GM21360 (cell line): ENCODE measurements at regions not wholly inside any gene's neighbourhood (a gene's known extent, or its start where the extent isn't known, plus 50 kb on each side); places are given as distances from the start of the nearest gene placed in this dataset.

ENCODE experiments used
- ATAC-seq: cut with Tn5 transposase; IDR thresholded peaks from one replicate; pipeline ENCODE4 v1.9.1; 2021; ENCODE audit warnings: mild to moderate bottlenecking, moderate library complexity; ENCODE audit not compliant: unreplicated experiment

- ATAC-seq: no peak
These were observed 50.8 kb upstream of the INCENP start for GRCh38 chr11:62073061-62073460.

- ATAC-seq: no peak
These were observed 52.4 kb upstream of the INCENP start for GRCh38 chr11:62071408-62071807.

- no peak for ATAC-seq
These were observed 53.6 kb upstream of the INCENP start for GRCh38 chr11:62069986-62070919.

DNA sequence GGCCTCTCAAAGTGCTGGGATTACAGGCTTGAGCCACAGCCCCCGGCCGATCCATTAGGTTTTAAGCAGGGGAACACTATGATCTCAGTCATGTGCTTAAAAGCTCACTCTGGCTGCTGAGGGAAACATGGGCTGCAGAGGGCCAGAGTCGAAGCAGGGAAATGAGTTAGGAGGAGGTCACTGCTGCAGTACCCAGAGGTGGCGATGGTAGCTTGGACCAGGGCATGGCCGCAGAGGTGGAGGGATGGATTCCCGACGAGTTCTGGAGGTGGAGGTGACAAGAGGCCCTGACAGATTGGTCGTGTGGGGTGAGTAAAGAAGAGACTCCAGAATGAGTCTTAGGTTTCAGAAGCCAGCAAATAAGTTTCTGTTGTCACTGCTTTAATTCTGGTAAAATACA is 54.4 kb upstream of the INCENP start:
- ATAC-seq: no peak

DNA sequence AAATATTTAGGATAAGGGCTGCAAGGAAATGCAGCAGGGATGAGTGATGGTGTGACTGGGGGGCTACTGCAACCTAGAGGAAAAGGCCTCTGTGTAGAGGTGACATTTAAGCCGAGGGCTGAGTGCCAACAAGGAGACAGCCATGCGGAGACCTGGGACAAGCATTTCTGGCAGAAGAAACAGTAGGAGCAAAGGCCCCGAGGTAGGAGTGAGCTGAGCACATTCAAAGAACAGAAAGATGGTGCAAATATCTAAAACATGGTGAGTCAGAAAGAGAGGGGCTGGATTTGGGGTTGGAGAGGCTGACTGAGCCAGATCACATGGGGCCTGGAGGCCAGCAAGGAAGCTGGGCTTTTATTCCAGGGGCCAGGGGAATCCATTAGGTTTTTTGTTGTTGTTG is 55.1 kb upstream of the INCENP start:
- no peak for ATAC-seq

GRCh38 chr11:62067741-62068140 is 56.1 kb upstream of the INCENP start:
- no peak for ATAC-seq

- ATAC-seq: no peak
These were observed 59.6 kb upstream of the INCENP start for GRCh38 chr11:62064221-62064620.

GRCh38 chr11:62062223-62062861 is 61.5 kb upstream of the INCENP start:
- no peak for ATAC-seq

DNA sequence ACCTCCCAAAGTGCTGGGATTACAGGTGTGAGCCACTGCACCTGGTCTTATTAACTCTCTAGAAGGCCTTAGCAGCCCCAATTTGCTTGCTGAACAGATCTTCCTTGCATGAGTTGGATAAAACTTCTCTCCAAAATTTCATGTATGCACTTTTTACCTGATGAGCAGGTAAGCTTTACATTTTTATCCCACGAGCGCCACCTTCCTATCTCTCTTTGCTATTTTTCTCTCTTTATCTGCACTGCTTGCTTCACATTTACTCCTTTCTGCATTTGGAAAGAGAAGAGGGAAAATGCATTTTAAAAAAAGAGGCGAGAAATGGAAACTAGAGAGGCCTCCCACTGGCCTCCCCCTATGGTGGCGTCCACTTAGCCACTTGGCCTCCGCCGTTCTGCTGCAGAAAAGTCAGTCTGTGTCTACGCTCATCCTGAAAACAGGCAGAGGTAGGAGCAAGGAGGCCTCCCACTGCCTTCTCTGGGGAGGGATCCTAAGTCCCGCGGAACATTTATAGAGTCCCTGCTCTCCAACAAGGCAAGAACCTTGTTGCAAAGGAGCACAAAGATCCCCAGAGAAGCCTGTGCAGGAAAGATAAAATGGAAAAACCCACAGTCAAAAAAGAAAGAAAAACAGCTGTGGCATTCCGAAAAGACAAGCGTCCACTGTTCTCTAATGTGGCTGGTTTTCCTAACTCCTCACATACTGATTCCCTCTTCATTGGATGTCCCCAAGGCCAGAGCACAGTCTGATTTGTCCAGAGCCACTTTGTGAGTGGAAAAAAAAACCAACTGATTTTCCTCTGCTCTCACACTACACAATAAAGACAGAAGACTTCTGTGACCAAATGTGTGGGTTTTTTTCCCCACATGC is 62.2 kb upstream of the INCENP start:
- ATAC-seq: no peak

- ATAC-seq: no peak
These were observed 66.7 kb upstream of the INCENP start for GRCh38 chr11:62057069-62057468.

GRCh38 chr11:62055970-62056369 is 67.8 kb upstream of the INCENP start:
- no peak for ATAC-seq

DNA sequence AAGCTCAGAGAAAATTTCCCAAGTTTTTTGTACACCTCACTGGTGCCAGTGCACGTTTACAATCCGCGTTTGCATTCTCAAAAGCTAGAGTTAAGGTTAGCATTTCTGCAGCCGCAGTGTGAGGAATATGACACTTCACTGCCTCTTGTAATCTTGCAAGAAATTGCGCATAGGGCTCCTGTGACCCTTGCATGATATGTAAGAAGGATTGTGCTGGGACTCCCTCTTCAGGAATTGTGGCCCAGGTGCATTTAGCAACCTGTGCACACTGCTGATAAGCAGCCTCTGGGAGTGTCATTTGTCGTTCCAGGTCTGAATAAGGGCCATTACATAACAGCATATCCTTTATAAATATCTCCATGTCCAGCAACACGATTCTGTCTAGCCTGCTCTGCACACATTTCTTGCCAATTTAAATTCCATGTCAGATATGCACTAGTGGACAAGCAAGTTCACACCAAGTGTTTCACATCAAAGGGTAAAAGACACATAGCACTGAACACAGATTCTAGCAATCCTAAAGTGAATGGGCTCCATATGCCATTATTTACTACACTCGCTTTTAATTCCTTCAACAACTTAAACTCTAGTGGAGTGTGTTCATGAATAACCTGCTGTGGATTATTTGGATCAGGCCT is 69.2 kb upstream of the INCENP start:
- ATAC-seq: no peak

- no peak for ATAC-seq
These were observed 69.7 kb upstream of the INCENP start for GRCh38 chr11:62054081-62054480.

- no peak for ATAC-seq
These were observed 73.1 kb upstream of the INCENP start for GRCh38 chr11:62050716-62051115.

- ATAC-seq: no peak
These were observed 75.7 kb upstream of the INCENP start for GRCh38 chr11:62048100-62048499.

- ATAC-seq: no peak
These were observed 77.2 kb upstream of the INCENP start for GRCh38 chr11:62046568-62047100.

- no peak for ATAC-seq
These were observed 77.2 kb upstream of the FTH1 start for GRCh38 chr11:62044639-62045121.

GRCh38 chr11:62035293-62035692 is 67.9 kb upstream of the FTH1 start:
- ATAC-seq: no peak

DNA sequence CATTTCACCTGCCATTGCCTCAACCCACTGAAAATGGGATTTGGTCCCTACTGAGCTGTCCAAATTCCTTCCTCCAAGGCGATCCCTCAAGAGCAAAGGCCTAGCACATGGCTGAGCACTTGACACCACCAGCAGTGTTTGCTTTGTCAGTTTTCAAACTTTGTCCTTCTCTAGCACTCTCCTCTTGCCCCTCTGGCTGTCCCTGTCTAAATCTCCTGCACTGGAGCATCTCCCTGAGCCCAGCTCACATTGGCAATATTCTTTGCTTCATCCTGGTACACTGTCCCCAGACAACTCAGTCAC is 66.6 kb upstream of the FTH1 start:
- ATAC-seq: no peak

DNA sequence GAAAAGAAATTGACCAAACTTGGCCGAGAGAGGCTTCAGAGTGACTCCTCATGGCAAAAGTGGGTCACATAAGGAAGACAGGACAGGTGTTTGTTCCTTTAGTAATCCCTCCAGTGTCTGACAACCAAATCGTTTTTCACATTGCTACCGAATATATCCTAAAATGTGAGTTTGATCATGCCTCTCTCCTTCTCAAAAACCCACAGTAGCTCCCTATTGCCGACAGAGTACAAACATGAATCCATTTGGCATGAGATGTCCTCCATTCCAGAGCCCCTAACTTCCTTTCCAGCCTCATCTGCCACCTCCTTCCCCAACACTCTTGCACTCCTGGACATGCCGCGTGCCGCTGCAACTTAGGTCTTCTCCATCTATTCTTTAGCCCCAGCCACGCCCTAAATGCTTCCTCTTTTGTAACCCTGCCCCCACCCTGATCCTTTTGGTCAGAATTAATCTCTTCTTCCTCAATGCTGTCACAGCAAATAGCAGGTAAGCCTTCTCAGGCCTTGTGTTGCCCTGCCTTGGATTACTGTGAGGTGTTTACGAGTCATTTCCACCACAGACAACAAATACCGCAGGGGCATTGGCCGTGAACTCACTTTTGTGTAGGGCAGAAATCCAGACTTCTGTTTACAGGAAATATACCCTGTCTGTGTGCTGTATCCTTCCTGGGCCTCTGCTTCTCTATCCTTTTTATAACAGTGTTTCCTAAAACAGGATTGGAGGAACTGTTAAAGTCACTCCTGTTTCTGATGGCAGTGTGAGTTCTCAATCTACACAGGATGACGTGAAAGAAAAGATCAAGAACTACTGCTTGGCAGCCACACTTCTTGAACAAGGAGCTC is 66.0 kb upstream of the FTH1 start:
- no peak for ATAC-seq
